HS-5 (cell line): ENCODE measurements at regions not wholly inside any gene's neighbourhood (a gene's known extent, or its start where the extent isn't known, plus 50 kb on each side); places are given as distances from the start of the nearest gene placed in this dataset.
A peak's percentile ranks its signal among the peaks of the same experiment; 100 is the strongest.

ENCODE experiments used
- DNase-seq: peaks from one replicate; pipeline ENCODE4 v3.0.0-alpha.2; 2012; ENCODE audit warnings: low read depth

GRCh38 chr3:158970006-158970405 is 168.2 kb downstream of the MFSD1 start:
- DNase-seq: no peak

GRCh38 chr3:158974904-158975303 is 173.1 kb downstream of the MFSD1 start:
- DNase-seq: no peak

- no peak for DNase-seq
These were observed 175.1 kb downstream of the MFSD1 start for GRCh38 chr3:158976966-158977365.

GRCh38 chr3:158977497-158977896 is 175.6 kb downstream of the MFSD1 start:
- DNase-seq: no peak

GRCh38 chr3:158983216-158984099 is 181.6 kb downstream of the MFSD1 start:
- DNase-seq: no peak

GRCh38 chr3:158991146-158991705 is 189.4 kb downstream of the MFSD1 start:
- DNase-seq: no peak

- DNase-seq: no peak
These were observed 190.6 kb downstream of the MFSD1 start for GRCh38 chr3:158992463-158992862.

- no peak for DNase-seq
These were observed 192.5 kb downstream of the MFSD1 start for GRCh38 chr3:158994386-158994785.

GRCh38 chr3:159001711-159002110 is 199.9 kb downstream of the MFSD1 start:
- no peak for DNase-seq

GRCh38 chr3:159005137-159005536 is 203.3 kb downstream of the MFSD1 start:
- DNase-seq: no peak

- no peak for DNase-seq
These were observed 205.5 kb downstream of the MFSD1 start for GRCh38 chr3:159007331-159007730.

- no peak for DNase-seq
These were observed 206.5 kb downstream of the MFSD1 start for GRCh38 chr3:159008401-159008800.

- no peak for DNase-seq
These were observed 216.5 kb downstream of the MFSD1 start for GRCh38 chr3:159018341-159018740.

GRCh38 chr3:159025733-159026132 is 223.9 kb downstream of the MFSD1 start:
- DNase-seq: no peak

- no peak for DNase-seq
These were observed 224.7 kb downstream of the MFSD1 start for GRCh38 chr3:159026510-159026909.

- no peak for DNase-seq
These were observed 226.9 kb downstream of the MFSD1 start for GRCh38 chr3:159028706-159029105.

GRCh38 chr3:159029306-159030026 is 227.6 kb downstream of the MFSD1 start:
- DNase-seq: no peak

- DNase-seq: no peak
These were observed 228.3 kb downstream of the MFSD1 start for GRCh38 chr3:159030138-159030670.

GRCh38 chr3:159030886-159031679 is 229.2 kb downstream of the MFSD1 start:
- no peak for DNase-seq

- peak; percentile 34 for DNase-seq
These were observed 230.5 kb downstream of the MFSD1 start for GRCh38 chr3:159032311-159032710.

- no peak for DNase-seq
These were observed 236.6 kb downstream of the MFSD1 start for GRCh38 chr3:159038405-159038804.

GRCh38 chr3:159039286-159039685 is 237.4 kb downstream of the MFSD1 start:
- no peak for DNase-seq
